ENCODE measurements at regions not wholly inside any gene's neighbourhood (a gene's known extent, or its start where the extent isn't known, plus 50 kb on each side); places are given as distances from the start of the nearest gene placed in this dataset.
"Not testable (repeated sequence)": the region's sequence is repeated elsewhere in the genome, so short reads cannot be mapped to it uniquely, and the experiment has no call there.

DNA sequence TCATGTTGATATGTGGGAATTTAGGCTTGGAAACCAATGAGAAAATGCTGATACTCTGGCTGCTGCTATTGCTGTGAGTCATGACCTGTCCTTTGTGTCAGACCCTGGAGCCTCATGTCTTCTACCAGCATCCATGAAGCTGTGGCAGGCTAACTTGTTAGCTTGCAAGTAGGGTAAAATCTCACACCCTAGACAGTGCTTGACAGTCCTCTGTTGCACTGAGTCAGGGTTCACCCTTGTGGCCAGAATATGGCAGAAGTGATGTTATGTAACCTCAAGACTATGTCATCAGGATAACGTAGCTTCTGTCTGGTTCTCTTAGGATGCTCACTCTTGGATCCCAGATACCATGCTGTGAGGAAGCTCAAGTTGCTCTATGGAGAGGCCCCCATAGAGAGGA, 110.8 kb downstream of the LHX2 start:
- TF ChIP-seq, protein P1, sequence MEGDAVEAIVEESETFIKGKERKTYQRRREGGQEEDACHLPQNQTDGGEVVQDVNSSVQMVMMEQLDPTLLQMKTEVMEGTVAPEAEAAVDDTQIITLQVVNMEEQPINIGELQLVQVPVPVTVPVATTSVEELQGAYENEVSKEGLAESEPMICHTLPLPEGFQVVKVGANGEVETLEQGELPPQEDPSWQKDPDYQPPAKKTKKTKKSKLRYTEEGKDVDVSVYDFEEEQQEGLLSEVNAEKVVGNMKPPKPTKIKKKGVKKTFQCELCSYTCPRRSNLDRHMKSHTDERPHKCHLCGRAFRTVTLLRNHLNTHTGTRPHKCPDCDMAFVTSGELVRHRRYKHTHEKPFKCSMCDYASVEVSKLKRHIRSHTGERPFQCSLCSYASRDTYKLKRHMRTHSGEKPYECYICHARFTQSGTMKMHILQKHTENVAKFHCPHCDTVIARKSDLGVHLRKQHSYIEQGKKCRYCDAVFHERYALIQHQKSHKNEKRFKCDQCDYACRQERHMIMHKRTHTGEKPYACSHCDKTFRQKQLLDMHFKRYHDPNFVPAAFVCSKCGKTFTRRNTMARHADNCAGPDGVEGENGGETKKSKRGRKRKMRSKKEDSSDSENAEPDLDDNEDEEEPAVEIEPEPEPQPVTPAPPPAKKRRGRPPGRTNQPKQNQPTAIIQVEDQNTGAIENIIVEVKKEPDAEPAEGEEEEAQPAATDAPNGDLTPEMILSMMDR (conservative IDR thresholded peaks at IDR 0.05): no peak
- TF ChIP-seq ZFX (IDR thresholded peaks at IDR 0.05): no peak
- H3K27ac ChIP-seq: no peak overlapping the region

DNA sequence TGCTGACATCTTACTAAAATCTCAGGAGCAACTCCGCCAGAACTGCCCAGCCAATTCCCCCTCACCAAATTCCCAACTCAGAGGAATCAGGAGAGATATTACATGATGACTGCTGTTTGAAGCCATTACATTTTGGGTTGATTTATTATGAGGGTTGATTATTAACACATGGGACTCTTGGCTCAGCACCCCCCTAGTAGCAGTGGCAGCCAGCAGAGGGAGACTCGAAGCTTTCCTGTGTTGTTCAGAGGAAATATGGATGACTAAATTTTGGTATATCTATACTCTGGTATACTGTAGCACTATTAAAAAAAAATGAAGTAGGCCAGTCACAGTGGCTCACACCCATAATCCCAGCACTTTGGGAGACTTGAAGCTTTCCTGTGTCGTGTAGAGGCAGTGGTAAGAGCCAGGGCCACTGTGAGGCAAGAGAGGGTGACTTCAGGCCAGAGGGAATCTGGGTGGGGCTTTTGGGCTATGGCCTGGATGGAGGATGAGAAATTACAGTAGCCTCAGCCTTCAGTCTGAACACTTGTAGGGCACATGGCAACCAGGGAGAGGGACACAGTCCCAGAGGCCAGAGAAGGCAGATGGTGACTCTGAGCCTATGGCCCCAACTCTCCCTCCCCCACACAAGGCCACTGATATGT, 111.4 kb downstream of the LHX2 start:
- no peak overlapping the region for H3K27ac ChIP-seq
- no peak for TF ChIP-seq ZFX (IDR thresholded peaks at IDR 0.05)
- TF ChIP-seq, protein P1 (conservative IDR thresholded peaks at IDR 0.05): peak; percentile 42

DNA sequence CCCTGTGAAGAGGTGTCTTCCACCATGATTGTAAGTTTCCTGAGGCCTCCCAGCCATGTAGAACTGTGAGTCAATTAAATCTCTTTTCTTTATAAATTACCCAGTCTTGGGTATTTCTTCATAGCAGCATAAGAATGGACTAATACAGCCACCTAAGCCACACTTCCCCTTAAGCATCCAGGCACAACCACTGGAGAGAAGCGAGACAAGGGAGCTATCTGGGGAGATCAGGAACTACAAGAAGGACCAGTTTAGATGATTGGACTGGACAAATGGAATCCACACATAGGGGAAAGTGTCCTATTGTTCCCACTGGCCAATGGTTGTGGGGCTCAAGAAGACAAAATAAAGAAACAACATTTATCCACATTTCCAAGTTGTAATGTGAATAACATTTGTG, 112.1 kb downstream of the LHX2 start:
- not testable (repeated sequence) for H3K27ac ChIP-seq

DNA sequence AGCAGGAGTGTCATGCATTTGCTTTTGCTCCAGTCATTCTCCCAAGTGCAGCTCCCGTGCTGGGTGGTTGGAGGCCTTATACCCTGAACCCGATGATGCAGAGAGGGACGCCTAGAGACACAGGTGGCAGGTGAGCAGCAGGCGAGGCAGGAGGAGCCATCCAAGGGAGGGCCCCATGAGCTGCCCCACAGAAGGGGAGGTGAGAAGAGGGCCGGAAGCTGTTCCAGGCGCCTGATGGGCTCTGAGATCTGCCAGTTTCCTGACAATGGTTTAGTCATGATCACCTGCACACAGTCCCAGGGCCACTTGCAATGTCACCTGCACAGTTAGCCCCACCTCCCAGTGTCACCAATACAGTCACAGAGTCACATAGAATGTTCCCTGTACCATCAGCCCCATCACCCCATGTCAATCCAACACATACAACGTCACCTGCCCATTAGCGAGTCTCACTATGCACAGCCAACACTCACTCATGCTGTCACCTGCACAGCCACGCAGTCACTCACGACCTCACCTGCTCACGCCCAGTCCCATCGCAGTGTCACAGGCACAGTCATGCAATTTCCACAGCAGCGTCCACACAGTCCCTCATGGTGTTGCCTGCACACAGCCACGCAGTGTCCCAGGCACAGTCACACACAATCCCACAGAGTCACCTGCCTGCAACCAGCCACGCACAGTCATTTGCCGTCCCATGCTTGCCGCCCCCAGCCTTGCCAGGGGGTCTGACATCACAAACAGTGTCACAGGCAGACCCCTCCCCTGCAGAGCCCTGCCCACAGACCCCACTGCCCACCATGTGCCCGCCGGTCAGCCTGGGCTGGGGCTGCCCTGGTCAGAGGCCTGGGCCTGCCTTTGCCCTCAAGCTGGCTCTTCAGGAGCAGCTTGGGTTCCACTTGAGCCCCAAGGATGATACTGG, 113.4 kb downstream of the LHX2 start:
- TF ChIP-seq, protein P1 (conservative IDR thresholded peaks at IDR 0.05): no peak
- no peak for TF ChIP-seq ZFX (IDR thresholded peaks at IDR 0.05)

GRCh38 chr9:124125651-124125977, 114.0 kb downstream of the LHX2 start:
- no peak for TF ChIP-seq ZFX (IDR thresholded peaks at IDR 0.05)
- TF ChIP-seq, protein P1 (conservative IDR thresholded peaks at IDR 0.05): no peak
- H3K27ac ChIP-seq: no peak overlapping the region

More for the DNA sequence above, 113.4 kb downstream of the LHX2 start:
- no peak overlapping the region for H3K27ac ChIP-seq

DNA sequence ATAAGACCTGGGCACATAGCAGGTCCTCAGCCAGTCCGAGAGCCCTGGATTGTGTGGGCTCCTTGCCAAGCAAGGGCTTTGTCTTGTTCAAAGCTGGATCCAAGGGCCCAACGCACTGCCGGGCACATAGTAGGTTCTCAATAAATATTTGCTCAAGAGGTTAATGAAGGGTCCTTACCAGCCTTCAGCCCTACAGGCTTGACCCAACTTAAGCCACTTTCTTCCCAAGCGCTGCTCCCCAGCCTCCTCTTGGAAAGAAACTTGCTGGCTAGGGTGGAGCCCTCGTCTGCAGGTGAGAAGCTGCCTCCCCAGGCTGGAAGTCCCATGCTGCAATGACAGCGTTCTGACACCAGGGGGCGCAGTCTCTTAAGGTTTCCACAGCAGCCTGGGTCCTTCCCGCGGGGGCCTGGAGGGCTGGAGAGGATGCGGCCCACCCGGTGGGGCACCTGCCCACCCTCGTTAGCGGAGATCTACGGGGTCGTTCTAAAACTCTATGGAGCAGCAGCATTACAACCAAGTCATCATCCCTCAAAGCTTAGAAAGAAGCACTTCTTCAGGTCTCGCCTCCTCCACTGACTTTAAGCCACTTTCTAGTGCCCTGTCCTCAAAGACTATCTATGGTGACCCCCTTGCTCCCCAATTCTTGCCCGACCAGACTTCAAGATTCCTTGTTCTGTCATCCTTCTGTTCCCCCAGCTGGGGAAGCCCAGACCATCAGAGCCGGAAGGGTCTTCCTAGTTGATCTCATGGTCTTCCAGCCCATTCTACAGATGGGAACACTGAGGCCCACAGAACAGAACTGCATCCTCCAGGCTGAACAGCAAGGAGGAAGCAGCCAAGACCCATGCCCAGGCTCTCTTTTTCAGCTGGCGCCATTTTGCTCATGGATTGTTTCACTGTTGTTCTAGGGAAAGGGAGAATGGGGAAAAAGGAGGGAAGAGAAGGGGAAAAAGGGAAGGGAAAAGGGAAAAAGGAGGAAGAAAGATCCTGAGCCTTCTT, 115.4 kb downstream of the LHX2 start:
- TF ChIP-seq, protein P1 (conservative IDR thresholded peaks at IDR 0.05): peak; percentile 96
- no peak for TF ChIP-seq ZFX (IDR thresholded peaks at IDR 0.05)
- H3K27ac ChIP-seq: no peak overlapping the region

GRCh38 chr9:124128568-124129166, 117.1 kb downstream of the LHX2 start:
- H3K27ac ChIP-seq: no peak overlapping the region
- TF ChIP-seq, protein P1 (conservative IDR thresholded peaks at IDR 0.05): no peak
- no peak for TF ChIP-seq ZFX (IDR thresholded peaks at IDR 0.05)
